WI38 (cell line): ENCODE measurements at regions not wholly inside any gene's neighbourhood (a gene's known extent, or its start where the extent isn't known, plus 50 kb on each side); places are given as distances from the start of the nearest gene placed in this dataset.

Experiments
- H3K4me3 ChIP-seq: 2 replicates; pipeline ENCODE4 v1.5.1; 2011; ENCODE audit warnings: low read depth, mild to moderate bottlenecking, control low read depth, low read length
- TF ChIP-seq, protein P1 (sequence below): IDR thresholded peaks from 2 replicates; pipeline ENCODE4 v1.5.1; 2012; ENCODE audit warnings: low read depth, mild to moderate bottlenecking, control low read depth, low read length

- no peak overlapping the region for H3K4me3 ChIP-seq
- TF ChIP-seq, protein P1, sequence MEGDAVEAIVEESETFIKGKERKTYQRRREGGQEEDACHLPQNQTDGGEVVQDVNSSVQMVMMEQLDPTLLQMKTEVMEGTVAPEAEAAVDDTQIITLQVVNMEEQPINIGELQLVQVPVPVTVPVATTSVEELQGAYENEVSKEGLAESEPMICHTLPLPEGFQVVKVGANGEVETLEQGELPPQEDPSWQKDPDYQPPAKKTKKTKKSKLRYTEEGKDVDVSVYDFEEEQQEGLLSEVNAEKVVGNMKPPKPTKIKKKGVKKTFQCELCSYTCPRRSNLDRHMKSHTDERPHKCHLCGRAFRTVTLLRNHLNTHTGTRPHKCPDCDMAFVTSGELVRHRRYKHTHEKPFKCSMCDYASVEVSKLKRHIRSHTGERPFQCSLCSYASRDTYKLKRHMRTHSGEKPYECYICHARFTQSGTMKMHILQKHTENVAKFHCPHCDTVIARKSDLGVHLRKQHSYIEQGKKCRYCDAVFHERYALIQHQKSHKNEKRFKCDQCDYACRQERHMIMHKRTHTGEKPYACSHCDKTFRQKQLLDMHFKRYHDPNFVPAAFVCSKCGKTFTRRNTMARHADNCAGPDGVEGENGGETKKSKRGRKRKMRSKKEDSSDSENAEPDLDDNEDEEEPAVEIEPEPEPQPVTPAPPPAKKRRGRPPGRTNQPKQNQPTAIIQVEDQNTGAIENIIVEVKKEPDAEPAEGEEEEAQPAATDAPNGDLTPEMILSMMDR, result no peak
Observed at GRCh38 chr20:41889126-41889843, 271.1 kb upstream of the CHD6 start.

DNA sequence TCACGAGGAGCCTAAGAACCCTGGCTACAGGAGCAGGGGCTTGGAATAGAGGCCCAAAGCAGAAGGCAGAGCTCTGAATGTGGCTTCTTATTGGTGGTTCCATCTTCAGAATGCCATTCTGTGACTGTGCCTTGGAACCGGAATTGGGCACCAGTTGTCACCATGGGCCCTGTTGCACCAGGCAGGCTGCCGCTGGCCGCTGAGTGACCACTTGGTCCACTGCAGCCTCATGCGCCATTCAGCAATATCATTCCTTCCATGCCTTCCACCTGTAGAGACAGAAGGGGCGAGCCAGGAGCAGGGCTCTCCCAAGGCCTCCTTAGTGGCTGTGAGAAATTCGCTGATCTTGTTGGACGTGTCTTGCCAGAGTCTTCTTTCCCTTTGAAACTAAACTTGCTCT lies 270.3 kb upstream of the CHD6 start:
- no peak overlapping the region for H3K4me3 ChIP-seq
- TF ChIP-seq, protein P1, result no peak

- TF ChIP-seq, protein P1, result no peak
- H3K4me3 ChIP-seq, result no peak overlapping the region
Observed at GRCh38 chr20:41887500-41887899, 269.3 kb upstream of the CHD6 start.

- TF ChIP-seq, protein P1, result no peak
Observed at GRCh38 chr20:41881466-41882046, 263.4 kb upstream of the CHD6 start.

GRCh38 chr20:41879123-41879522 lies 260.9 kb upstream of the CHD6 start:
- TF ChIP-seq, protein P1, result no peak
- no peak overlapping the region for H3K4me3 ChIP-seq

More at GRCh38 chr20:41881466-41882046, 263.4 kb upstream of the CHD6 start:
- H3K4me3 ChIP-seq, result no peak overlapping the region

DNA sequence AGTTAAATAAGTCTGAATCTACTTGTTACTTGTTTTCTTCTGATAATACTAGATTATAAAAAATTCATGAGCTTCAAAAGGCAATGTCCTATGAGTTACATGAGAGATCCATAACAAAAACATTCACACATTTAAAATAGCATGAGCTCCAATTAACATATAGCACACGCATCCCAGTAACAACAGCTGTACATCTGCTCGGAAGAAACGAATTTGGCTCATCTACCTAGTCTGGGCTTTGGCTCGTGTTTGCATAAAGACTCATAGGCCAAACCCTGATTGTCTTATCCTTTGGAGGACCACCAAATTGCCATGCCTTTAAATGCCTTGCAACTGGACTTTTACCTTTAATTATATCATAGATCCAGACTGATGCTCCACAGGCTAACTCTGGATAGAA lies 259.7 kb upstream of the CHD6 start:
- TF ChIP-seq, protein P1, result no peak
- H3K4me3 ChIP-seq, result no peak overlapping the region

DNA sequence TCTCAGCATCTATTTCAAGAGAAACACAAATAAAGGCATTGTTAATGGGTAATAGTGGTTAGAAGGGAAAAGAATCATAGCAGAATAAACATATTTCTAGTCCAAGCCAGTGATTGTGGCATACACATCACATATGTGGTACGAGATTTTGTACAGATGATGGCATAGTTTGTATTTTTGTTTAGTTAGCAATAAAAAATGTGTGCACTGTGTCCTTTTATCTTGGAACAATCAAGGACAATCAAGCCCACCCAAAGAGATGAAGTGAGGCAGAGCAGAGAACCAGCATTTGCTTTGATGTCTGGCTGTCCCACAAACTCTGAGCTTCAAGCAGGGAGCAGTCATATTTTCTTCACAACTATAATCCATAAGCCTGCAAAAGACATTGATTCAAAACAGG lies 256.5 kb upstream of the CHD6 start:
- TF ChIP-seq, protein P1, result no peak
- no peak overlapping the region for H3K4me3 ChIP-seq
